SU-DHL-6 (cell line): ENCODE measurements at regions not wholly inside any gene's neighbourhood (a gene's known extent, or its start where the extent isn't known, plus 50 kb on each side); places are given as distances from the start of the nearest gene placed in this dataset.

ENCODE experiments used
- H2AFZ ChIP-seq: fragments of 200-600 bp; sonication (generic); 2 replicates; pipeline ENCODE4 v1.6.1; 2014; ENCODE audit warnings: low read depth, mild to moderate bottlenecking, moderate library complexity, mixed read lengths, antibody characterized with exemption, low read length; ENCODE audit not compliant: severe bottlenecking
- H3F3A ChIP-seq: fragments of 200-600 bp; shearing (Covaris generic); 2 replicates; pipeline ENCODE4 v1.6.0; 2016; ENCODE audit warnings: antibody characterized with exemption, mild to moderate bottlenecking; ENCODE audit not compliant: insufficient read depth
- H3K27ac ChIP-seq: fragments of 200-600 bp; sonication (generic); 2 replicates; pipeline ENCODE4 v1.5.1; 2016; ENCODE audit warnings: low read depth, mild to moderate bottlenecking, low read length, moderate library complexity, mixed read lengths
- H3K27me3 ChIP-seq: fragments of 200-600 bp; sonication (generic), shearing (Covaris generic); 2 replicates; pipeline ENCODE4 v1.6.0; 2014; ENCODE audit warnings: mild to moderate bottlenecking, low read length
- H3K36me3 ChIP-seq: fragments of 200-600 bp; sonication (generic); 2 replicates; pipeline ENCODE4 v1.6.1; 2014; ENCODE audit warnings: mild to moderate bottlenecking, low read length, mixed read lengths
- H3K4me2 ChIP-seq: fragments of 300-600, 200-600 bp; shearing (Covaris generic), sonication (generic); 2 replicates; pipeline ENCODE4 v1.6.0; 2014; ENCODE audit warnings: low read length, low read depth, mild to moderate bottlenecking; ENCODE audit not compliant: poor library complexity, severe bottlenecking
- H3K4me3 ChIP-seq: fragments of 200-600 bp; sonication (generic); 2 replicates; pipeline ENCODE4 v1.5.1; 2014; ENCODE audit warnings: antibody characterized with exemption, low read length, mild to moderate bottlenecking, mixed read lengths; ENCODE audit not compliant: insufficient read depth, poor library complexity, severe bottlenecking
- H3K79me2 ChIP-seq: fragments of 200-600 bp; sonication (generic); 2 replicates; pipeline ENCODE4 v1.6.1; 2014; ENCODE audit warnings: mild to moderate bottlenecking, low read length, moderate library complexity; ENCODE audit not compliant: insufficient read depth
- H3K9ac ChIP-seq: fragments of 200-600 bp; sonication (generic); 2 replicates; pipeline ENCODE4 v1.7.0; 2014; ENCODE audit warnings: mild to moderate bottlenecking, low read length
- H3K9me2 ChIP-seq: fragments of 200-600 bp; sonication (generic); replicated peaks from 2 replicates; pipeline ENCODE4 v1.6.1; 2014; ENCODE audit warnings: low read length; ENCODE audit not compliant: insufficient read depth
- H3K9me3 ChIP-seq: fragments of 200-600 bp; sonication (generic); 2 replicates; pipeline ENCODE4 v1.6.1; 2014; ENCODE audit warnings: low read length, mixed read lengths; ENCODE audit not compliant: insufficient read depth
- H4K20me1 ChIP-seq: fragments of 200-600 bp; sonication (generic); 2 replicates; pipeline ENCODE4 v1.6.1; 2014; ENCODE audit warnings: low read depth, mild to moderate bottlenecking, antibody characterized with exemption, low read length, moderate library complexity, mixed read lengths
- EZH2phosphoT487 ChIP-seq: fragments of 200-600 bp; sonication (generic), shearing (Covaris generic); conservative IDR thresholded peaks from 2 replicates; pipeline ENCODE4 v1.6.1; 2018; ENCODE audit warnings: mild to moderate bottlenecking, antibody characterized with exemption, low read length, moderate library complexity, mixed read lengths
- TF ChIP-seq, protein P1 (sequence below): fragments of 200-600 bp; sonication (generic); IDR thresholded peaks from one replicate; pipeline ENCODE4 v1.5.1; 2017; ENCODE audit warnings: antibody characterized with exemption, mild to moderate bottlenecking, low read length, moderate library complexity; ENCODE audit not compliant: insufficient read depth, poor library complexity, severe bottlenecking

- H3K4me2 ChIP-seq, result no peak overlapping the region
- no peak overlapping the region for H3K27ac ChIP-seq
- H3F3A ChIP-seq, result no peaks in the 10 kb centered on the region
- TF ChIP-seq, protein P1, sequence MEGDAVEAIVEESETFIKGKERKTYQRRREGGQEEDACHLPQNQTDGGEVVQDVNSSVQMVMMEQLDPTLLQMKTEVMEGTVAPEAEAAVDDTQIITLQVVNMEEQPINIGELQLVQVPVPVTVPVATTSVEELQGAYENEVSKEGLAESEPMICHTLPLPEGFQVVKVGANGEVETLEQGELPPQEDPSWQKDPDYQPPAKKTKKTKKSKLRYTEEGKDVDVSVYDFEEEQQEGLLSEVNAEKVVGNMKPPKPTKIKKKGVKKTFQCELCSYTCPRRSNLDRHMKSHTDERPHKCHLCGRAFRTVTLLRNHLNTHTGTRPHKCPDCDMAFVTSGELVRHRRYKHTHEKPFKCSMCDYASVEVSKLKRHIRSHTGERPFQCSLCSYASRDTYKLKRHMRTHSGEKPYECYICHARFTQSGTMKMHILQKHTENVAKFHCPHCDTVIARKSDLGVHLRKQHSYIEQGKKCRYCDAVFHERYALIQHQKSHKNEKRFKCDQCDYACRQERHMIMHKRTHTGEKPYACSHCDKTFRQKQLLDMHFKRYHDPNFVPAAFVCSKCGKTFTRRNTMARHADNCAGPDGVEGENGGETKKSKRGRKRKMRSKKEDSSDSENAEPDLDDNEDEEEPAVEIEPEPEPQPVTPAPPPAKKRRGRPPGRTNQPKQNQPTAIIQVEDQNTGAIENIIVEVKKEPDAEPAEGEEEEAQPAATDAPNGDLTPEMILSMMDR, result no peak
- no peak for TF ChIP-seq EZH2phosphoT487
- no peaks in the 10 kb centered on the region for H3K9me3 ChIP-seq
- H3K27me3 ChIP-seq, result no peaks in the 10 kb centered on the region
- no peaks in the 10 kb centered on the region for H3K36me3 ChIP-seq
- no peaks in the 10 kb centered on the region for H3K79me2 ChIP-seq
- no peaks in the 10 kb centered on the region for H4K20me1 ChIP-seq
- H3K9ac ChIP-seq, result no peak overlapping the region
- no peak overlapping the region for H3K4me3 ChIP-seq
- H2AFZ ChIP-seq, result no peak overlapping the region
- H3K9me2 ChIP-seq, result no peaks in the 10 kb centered on the region
Measured at GRCh38 chr15:96086164-96086563, 244.3 kb upstream of the NR2F2 start.

DNA sequence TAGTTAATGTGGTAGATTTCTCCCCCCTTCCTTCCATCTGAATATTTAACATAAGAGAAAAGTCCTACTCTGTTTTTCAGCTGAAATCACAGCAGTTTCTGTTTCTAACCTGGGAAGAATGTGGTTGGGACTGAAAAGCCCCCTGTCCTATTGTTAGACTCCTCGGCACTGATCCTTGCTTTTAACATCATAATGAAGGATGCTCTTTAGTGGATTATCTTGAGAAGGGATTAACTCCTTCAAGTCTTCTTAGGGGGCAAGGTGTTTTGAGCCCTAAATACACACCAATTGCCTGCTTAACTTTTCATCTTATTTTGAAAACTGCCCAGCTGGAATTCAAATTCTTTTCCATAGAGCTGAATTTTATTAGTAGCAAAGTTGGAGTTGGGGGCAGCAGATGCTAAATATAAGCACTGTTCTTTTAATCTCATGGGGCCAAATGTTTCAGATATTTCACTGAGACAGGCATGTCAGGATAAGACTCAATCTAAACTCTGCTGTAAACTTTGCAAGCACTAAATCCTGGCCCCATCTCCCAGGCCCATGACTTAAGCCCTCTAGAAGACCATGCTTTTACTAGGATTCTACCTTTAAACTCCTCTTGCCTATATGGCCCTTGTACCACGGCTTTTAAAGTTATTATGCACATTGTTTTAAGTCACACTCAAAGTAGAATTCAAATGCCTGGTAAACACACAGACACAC, 243.2 kb upstream of the NR2F2 start:
- Histone ChIP-seq H3K27me3 (no peaks in the 10 kb centered on the region), H3K27ac (no peak overlapping the region), H3K4me3 (no peak overlapping the region), H3K9ac (no peak overlapping the region), H3K9me3 (no peaks in the 10 kb centered on the region), H3K4me2 (no peak overlapping the region), H3K36me3 (no peaks in the 10 kb centered on the region), H3K79me2 (no peaks in the 10 kb centered on the region), H3K9me2 (no peaks in the 10 kb centered on the region), H3F3A (no peaks in the 10 kb centered on the region), H4K20me1 (no peaks in the 10 kb centered on the region), H2AFZ (no peak overlapping the region)
- TF ChIP-seq, protein P1, result no peak
- no peak for TF ChIP-seq EZH2phosphoT487

DNA sequence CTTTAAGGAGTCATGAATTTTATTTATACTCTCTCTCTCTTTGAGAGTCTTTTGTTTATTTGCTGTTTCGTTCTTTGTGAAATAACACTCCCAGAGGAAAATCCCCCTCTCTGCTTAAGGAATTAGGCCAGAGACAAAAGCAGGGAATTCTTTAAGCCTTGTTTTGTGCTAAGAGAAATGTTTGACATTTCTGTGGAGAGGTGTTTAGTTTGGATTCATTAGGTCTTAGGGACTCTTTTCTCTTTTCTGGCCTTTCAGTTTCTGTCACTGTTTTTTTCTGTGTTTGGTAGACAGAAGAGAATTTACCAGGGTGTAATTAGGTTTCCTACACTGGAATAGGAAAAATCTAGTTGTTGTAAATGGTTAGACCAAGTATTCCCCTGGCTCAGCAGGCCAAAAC, 241.8 kb upstream of the NR2F2 start:
- Histone ChIP-seq H3K36me3 (no peaks in the 10 kb centered on the region), H3F3A (no peaks in the 10 kb centered on the region), H3K27ac (no peak overlapping the region), H3K4me3 (no peak overlapping the region), H4K20me1 (no peaks in the 10 kb centered on the region), H3K9ac (no peak overlapping the region), H3K27me3 (no peaks in the 10 kb centered on the region), H3K9me3 (no peaks in the 10 kb centered on the region), H3K9me2 (no peaks in the 10 kb centered on the region), H3K79me2 (no peaks in the 10 kb centered on the region), H3K4me2 (no peak overlapping the region), H2AFZ (no peak overlapping the region)
- TF ChIP-seq, protein P1, result no peak
- no peak for TF ChIP-seq EZH2phosphoT487
